ENCODE measurements at regions not wholly inside any gene's neighbourhood (a gene's known extent, or its start where the extent isn't known, plus 50 kb on each side); places are given as distances from the start of the nearest gene placed in this dataset.
A peak's percentile ranks its signal among the peaks of the same experiment; 100 is the strongest.

DNA sequence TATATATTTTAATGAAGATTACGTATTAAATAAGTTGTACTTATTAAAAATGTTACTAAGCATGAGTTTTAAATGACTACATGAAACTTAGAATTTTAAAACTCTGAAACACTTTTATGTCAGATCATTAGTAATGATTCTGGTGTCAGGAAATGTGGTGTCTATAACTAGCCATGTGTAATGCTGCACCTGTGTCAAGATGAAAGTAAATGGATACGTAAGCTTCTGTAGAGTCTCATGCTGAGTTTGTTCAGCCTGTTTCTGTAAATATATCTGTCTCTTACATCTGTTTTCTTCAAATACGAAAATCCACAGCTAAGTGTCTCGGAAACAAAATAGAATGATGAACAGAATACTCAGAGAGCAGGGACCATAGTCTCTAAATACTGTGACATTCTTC, 278.0 kb upstream of the SMC2 start:
- peak; percentile 13 for DNase-seq (ENCODE audit: low read depth)
- H3K4me3 ChIP-seq (ENCODE audit: low read depth, low read length) = no peak overlapping the region
- TF ChIP-seq, protein P1, sequence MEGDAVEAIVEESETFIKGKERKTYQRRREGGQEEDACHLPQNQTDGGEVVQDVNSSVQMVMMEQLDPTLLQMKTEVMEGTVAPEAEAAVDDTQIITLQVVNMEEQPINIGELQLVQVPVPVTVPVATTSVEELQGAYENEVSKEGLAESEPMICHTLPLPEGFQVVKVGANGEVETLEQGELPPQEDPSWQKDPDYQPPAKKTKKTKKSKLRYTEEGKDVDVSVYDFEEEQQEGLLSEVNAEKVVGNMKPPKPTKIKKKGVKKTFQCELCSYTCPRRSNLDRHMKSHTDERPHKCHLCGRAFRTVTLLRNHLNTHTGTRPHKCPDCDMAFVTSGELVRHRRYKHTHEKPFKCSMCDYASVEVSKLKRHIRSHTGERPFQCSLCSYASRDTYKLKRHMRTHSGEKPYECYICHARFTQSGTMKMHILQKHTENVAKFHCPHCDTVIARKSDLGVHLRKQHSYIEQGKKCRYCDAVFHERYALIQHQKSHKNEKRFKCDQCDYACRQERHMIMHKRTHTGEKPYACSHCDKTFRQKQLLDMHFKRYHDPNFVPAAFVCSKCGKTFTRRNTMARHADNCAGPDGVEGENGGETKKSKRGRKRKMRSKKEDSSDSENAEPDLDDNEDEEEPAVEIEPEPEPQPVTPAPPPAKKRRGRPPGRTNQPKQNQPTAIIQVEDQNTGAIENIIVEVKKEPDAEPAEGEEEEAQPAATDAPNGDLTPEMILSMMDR (IDR thresholded peaks at IDR 0.05; ENCODE audit: insufficient read depth, low read depth, low read length, missing control alignments) = no peak

DNA sequence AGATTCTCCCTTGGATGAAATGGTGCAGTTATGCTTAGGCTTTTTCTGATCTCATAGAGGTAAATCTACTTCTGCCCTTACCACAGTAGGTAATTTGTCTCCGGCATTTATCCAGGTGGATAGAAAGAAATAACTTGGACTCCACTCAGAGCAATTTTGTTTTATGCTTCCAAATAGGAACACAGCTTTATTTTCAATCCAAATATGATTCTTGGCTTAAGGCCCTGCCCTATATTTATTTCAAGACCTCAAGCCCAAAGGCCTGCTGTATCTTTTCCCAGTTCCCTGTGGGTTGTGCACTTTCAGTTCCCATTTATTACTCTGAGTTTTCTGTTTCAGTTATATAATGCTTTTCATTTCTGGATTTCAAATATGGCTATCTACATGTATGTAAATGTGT, 274.2 kb upstream of the SMC2 start:
- TF ChIP-seq, protein P1 (IDR thresholded peaks at IDR 0.05; ENCODE audit: insufficient read depth, low read depth, low read length, missing control alignments) = no peak
- H3K4me3 ChIP-seq (ENCODE audit: low read depth, low read length) = no peak overlapping the region
- DNase-seq (ENCODE audit: low read depth) = no peak

DNA sequence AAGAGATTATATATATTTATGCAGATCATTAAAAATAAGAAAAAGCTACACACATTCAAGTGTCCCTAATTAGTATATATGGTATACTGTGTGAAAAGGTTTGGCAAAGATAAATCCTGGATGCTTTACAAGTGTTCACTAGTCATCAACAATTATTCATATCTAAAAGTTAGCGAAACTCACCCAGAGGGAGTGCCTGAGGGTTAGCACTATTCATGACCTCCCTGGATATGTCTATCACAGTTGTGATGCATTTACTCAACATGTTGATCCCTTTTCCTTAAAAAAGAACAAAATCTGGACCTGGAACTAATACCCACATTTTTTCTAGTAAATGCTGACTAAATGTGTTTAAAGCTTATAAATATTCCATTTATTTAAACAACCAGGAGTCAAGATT, 273.0 kb upstream of the SMC2 start:
- DNase-seq (ENCODE audit: low read depth) = no peak
- H3K4me3 ChIP-seq (ENCODE audit: low read depth, low read length) = no peak overlapping the region
- TF ChIP-seq, protein P1 (IDR thresholded peaks at IDR 0.05; ENCODE audit: insufficient read depth, low read depth, low read length, missing control alignments) = no peak

DNA sequence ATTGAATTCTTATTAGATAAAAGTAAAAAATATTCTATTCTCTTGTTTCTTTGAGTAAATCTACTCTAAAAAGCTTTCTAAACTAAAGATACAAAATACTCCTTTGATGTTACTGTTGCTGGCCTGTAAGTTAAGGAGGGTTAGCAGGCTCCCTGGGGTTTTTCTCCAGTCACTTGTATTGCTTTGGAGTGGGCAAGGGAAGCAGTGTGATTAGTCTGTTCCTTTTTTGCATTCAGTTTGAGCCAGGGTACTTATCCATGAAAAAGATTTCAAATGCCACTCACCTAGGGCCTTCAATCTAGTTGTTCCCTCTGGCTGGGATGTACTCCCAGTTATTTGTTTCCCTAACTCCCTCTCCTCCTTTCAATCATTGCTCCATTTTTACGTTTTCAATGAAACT, 256.2 kb upstream of the SMC2 start:
- TF ChIP-seq, protein P1 (IDR thresholded peaks at IDR 0.05; ENCODE audit: insufficient read depth, low read depth, low read length, missing control alignments) = no peak

DNA sequence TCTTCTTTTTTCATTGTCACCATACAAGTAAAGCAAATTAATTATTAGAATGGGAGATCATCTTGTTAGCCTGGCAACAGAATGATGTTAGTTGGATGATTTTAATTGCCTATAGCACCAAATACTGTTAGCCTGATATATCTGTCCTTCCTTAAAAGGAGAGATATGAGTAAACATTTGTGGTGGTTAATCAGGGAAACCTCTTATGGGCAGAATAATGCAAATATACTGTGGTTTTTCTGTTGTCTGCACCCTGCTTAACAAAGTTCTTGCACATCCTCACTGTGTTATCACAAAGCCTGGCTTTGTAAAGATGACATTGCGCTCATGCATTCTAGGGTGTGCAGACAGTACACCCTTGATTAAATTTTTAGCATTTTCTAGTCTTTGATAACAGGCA, 254.9 kb upstream of the SMC2 start:
- TF ChIP-seq, protein P1 (IDR thresholded peaks at IDR 0.05; ENCODE audit: insufficient read depth, low read depth, low read length, missing control alignments) = no peak
- no peak for DNase-seq (ENCODE audit: low read depth)
- no peak overlapping the region for H3K4me3 ChIP-seq (ENCODE audit: low read depth, low read length)

More for the DNA sequence above, 256.2 kb upstream of the SMC2 start:
- H3K4me3 ChIP-seq (ENCODE audit: low read depth, low read length) = no peak overlapping the region
- DNase-seq (ENCODE audit: low read depth) = no peak

DNA sequence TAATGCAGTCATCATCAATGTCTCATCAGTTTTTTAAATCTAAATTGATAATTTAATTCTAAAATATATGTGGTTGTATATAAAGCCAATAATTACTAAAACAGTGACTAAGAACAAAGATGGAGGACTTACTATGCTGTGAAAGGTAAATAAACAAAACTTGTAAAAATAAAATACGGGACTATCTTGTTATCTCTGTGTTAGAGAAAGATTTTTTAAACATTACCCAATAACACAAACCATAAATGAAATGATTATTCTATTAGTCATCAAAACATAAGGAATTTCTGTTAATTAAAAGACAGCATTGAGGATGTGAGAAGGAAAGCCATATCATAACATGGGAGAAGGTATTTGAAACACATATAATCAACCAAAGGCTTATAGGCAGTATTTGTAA, 226.2 kb upstream of the SMC2 start:
- H3K4me3 ChIP-seq (ENCODE audit: low read depth, low read length) = no peak overlapping the region
- no peak for DNase-seq (ENCODE audit: low read depth)
- TF ChIP-seq, protein P1 (IDR thresholded peaks at IDR 0.05; ENCODE audit: insufficient read depth, low read depth, low read length, missing control alignments) = no peak

DNA sequence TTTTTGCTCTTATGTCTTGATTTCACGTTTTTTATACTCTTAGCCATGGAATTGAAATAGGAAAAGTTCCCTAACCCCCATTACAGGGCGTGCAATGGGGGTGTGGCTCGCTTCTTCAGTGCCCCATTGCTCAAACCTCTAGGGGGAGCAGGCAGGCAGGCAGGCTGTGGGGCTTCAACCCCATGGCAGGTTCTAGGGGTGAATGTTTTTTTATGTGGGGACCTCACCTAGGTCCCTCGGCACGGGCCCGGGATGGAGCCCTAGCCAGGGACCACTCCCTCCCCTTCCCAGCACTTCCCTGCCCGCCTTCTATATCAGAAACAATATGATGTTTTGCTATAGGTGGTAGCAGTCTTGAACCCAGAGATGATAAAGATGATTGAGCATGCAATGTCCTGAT, 221.3 kb upstream of the SMC2 start:
- H3K4me3 ChIP-seq (ENCODE audit: low read depth, low read length) = no peak overlapping the region
- DNase-seq (ENCODE audit: low read depth) = no peak
- TF ChIP-seq, protein P1 (IDR thresholded peaks at IDR 0.05; ENCODE audit: insufficient read depth, low read depth, low read length, missing control alignments) = no peak

All from GM12865 (cell line).